SK-N-SH (cell line): ENCODE measurements at regions not wholly inside any gene's neighbourhood (a gene's known extent, or its start where the extent isn't known, plus 50 kb on each side); places are given as distances from the start of the nearest gene placed in this dataset.

ENCODE experiments used
- CTCF ChIA-PET: fragments of 300-600, 350-600 bp; formaldehyde crosslinking; extraction: SDS; loops from one replicate; lab custom pipeline; 2021; lab: Yijun Ruan, JAX
- POLR2A ChIA-PET: fragments of 350-600 bp; sonication (Branson Sonifier 250); formaldehyde crosslinking; extraction: SDS; loops from one replicate; lab custom pipeline; 2020; ENCODE audit warnings: antibody characterized with exemption, inconsistent platforms; lab: Yijun Ruan, JAX
- DNase-seq: peaks from one replicate; pipeline ENCODE4 v3.0.0; 2012
- H2AFZ ChIP-seq: fragments of 200-600 bp; sonication (generic); 2 replicates; pipeline ENCODE4 v1.8.1; 2016; ENCODE audit warnings: antibody characterized with exemption, mild to moderate bottlenecking, low read depth
- H3F3A ChIP-seq: fragments of 200-600 bp; sonication (generic); replicated peaks from 2 replicates; pipeline ENCODE3; 2016; ENCODE audit warnings: antibody characterized with exemption, mild to moderate bottlenecking; ENCODE audit not compliant: insufficient read depth
- H3K27ac ChIP-seq, 2 experiments: fragments of 200-500 bp in 1 of 2; fragments of 200-600 bp in 1 of 2; sonication (Bioruptor generic) in 1 of 2; sonication (generic), shearing (Covaris generic) in 1 of 2; 2 replicates each; pipeline versions ENCODE4 v1.5.1 to v1.6.1; 2014 to 2016; ENCODE audit warnings: low read depth in 2 of 2, inconsistent platforms in 1 of 2, low read length in 1 of 2, mild to moderate bottlenecking in 1 of 2, mixed read lengths in 1 of 2
- H3K27me3 ChIP-seq: fragments of 200-600 bp; sonication (generic), shearing (Covaris generic); 2 replicates; pipeline ENCODE4 v1.6.1; 2016; ENCODE audit warnings: mixed run types; ENCODE audit not compliant: insufficient read depth
- H3K36me3 ChIP-seq, 2 experiments: fragments of 200-500 bp in 1 of 2; fragments of 200-600 bp in 1 of 2; sonication (Bioruptor generic) in 1 of 2; sonication (generic) in 1 of 2; replicated peaks in 1 of 2; 2 replicates each; pipeline versions ENCODE3 to v1.5.1; 2014 to 2016; ENCODE audit warnings: low read length in 1 of 2, mild to moderate bottlenecking in 1 of 2; ENCODE audit not compliant: insufficient read depth in 2 of 2, control insufficient read depth in 1 of 2
- H3K4me1 ChIP-seq, 2 experiments: fragments of 200-500 bp in 1 of 2; fragments of 200-600 bp in 1 of 2; sonication (Bioruptor generic) in 1 of 2; sonication (generic), shearing (Covaris generic) in 1 of 2; 2 replicates each; pipeline versions ENCODE4 v1.5.1 to v1.6.1; 2014 to 2016; ENCODE audit warnings: low read depth in 1 of 2, low read length in 1 of 2, mixed run types in 1 of 2; ENCODE audit not compliant: insufficient read depth in 2 of 2, control insufficient read depth in 1 of 2
- H3K4me2 ChIP-seq: fragments of 200-600 bp; sonication (generic), shearing (Covaris generic); 2 replicates; pipeline ENCODE4 v1.6.1; 2017; ENCODE audit warnings: mixed run types
- H3K4me3 ChIP-seq, 2 experiments: fragments of 200-500 bp in 1 of 2; fragments of 200-600 bp in 1 of 2; sonication (Bioruptor generic) in 1 of 2; sonication (generic), shearing (Covaris generic) in 1 of 2; 2 replicates each; pipeline versions ENCODE4 v1.5.1 to v1.8.1; 2014 to 2016; ENCODE audit warnings: low read depth in 2 of 2, inconsistent platforms in 1 of 2, low read length in 1 of 2, mild to moderate bottlenecking in 1 of 2, mixed read lengths in 1 of 2, moderate library complexity in 1 of 2
- H3K79me2 ChIP-seq: fragments of 200-600 bp; sonication (generic); 2 replicates; pipeline ENCODE4 v1.8.1; 2017; ENCODE audit warnings: mild to moderate bottlenecking; ENCODE audit not compliant: insufficient read depth
- H3K9ac ChIP-seq: fragments of 200-600 bp; sonication (generic); 2 replicates; pipeline ENCODE4 v1.6.1; 2017; ENCODE audit warnings: mixed run types
- H3K9me2 ChIP-seq: fragments of 200-600 bp; sonication (generic); 2 replicates; pipeline ENCODE4 v1.6.1; 2017; ENCODE audit warnings: mixed run types
- H3K9me3 ChIP-seq: fragments of 200-600 bp; sonication (generic); 2 replicates; pipeline ENCODE4 v1.6.1; 2017; ENCODE audit warnings: mixed run types, mild to moderate bottlenecking, moderate library complexity
- H4K20me1 ChIP-seq: fragments of 200-600 bp; sonication (generic); 2 replicates; pipeline ENCODE4 v1.6.1; 2017; ENCODE audit warnings: mild to moderate bottlenecking, mixed run types; ENCODE audit not compliant: insufficient read depth
- ELF1 ChIP-seq: IDR thresholded peaks from 2 replicates; pipeline ENCODE4 v1.4.0; 2012
- EP300 ChIP-seq, 2 experiments: IDR thresholded peaks; 2 replicates each; pipeline versions ENCODE4 v1.4.0 to v1.6.1; 2012; ENCODE audit warnings: borderline replicate concordance in 1 of 2, low read depth in 1 of 2, low read length in 1 of 2
- EZH2phosphoT487 ChIP-seq: fragments of 200-600 bp; sonication (generic); IDR thresholded peaks from 2 replicates; pipeline ENCODE4 v1.6.1; 2017; ENCODE audit warnings: low read depth, mixed run types, mild to moderate bottlenecking, antibody characterized with exemption, moderate library complexity, borderline replicate concordance
- FOSL2 ChIP-seq: IDR thresholded peaks from 2 replicates; pipeline ENCODE4 v1.4.0; 2012; ENCODE audit warnings: low read depth, mild to moderate bottlenecking, moderate library complexity, borderline replicate concordance
- MEF2A ChIP-seq: IDR thresholded peaks from 2 replicates; pipeline ENCODE4 v1.4.0; 2012; ENCODE audit warnings: low read depth, borderline replicate concordance
- MXI1 ChIP-seq: IDR thresholded peaks from 2 replicates; pipeline ENCODE4 v1.6.1; 2012; ENCODE audit warnings: mild to moderate bottlenecking, low read depth, low read length, improper control_type of control experiment
- NFIC ChIP-seq: IDR thresholded peaks from 2 replicates; pipeline ENCODE4 v1.4.0; 2012; ENCODE audit warnings: borderline replicate concordance
- PBX3 ChIP-seq: IDR thresholded peaks from 2 replicates; pipeline ENCODE4; 2012
- RCOR1 ChIP-seq: fragments of 150-350 bp; IDR thresholded peaks from 2 replicates; pipeline ENCODE4 v1.6.1; 2017; ENCODE audit warnings: antibody characterized with exemption, low read length
- RFX5 ChIP-seq: IDR thresholded peaks from 2 replicates; pipeline ENCODE4 v1.6.1; 2012; ENCODE audit warnings: mild to moderate bottlenecking, improper control_type of control experiment, low read length
- RXRA ChIP-seq: IDR thresholded peaks from 2 replicates; pipeline ENCODE4 v1.4.0; 2012; ENCODE audit warnings: low read depth, mild to moderate bottlenecking, borderline replicate concordance
- SIN3A ChIP-seq: IDR thresholded peaks from 2 replicates; pipeline ENCODE4 v1.6.1; 2012; ENCODE audit warnings: low read depth, mild to moderate bottlenecking, low read length, moderate library complexity, borderline replicate concordance
- TCF12 ChIP-seq: IDR thresholded peaks from 2 replicates; pipeline ENCODE4 v1.4.0; 2012
- TEAD4 ChIP-seq: IDR thresholded peaks from 2 replicates; pipeline ENCODE4 v1.4.0; 2012; ENCODE audit warnings: mild to moderate bottlenecking, borderline replicate concordance; ENCODE audit not compliant: insufficient read depth
- YY1 ChIP-seq: IDR thresholded peaks from 2 replicates; pipeline ENCODE4 v1.4.0; 2012; ENCODE audit warnings: low read depth, mild to moderate bottlenecking
- WGBS: methylation state at CpG from one replicate; pipeline ENCODE4 v1.1.6; 2017; ENCODE audit warnings: low lambda C conversion rate; 5-methylcytosine and 5-hydroxymethylcytosine counted together
- TF ChIP-seq, protein P1 (sequence below): IDR thresholded peaks from 2 replicates; pipeline ENCODE4 v1.6.1; 2012; ENCODE audit warnings: mild to moderate bottlenecking, low read depth, low read length, moderate library complexity
- TF ChIP-seq, protein P2 (sequence below): fragments of 150-350 bp; IDR thresholded peaks from 2 replicates; pipeline ENCODE4 v1.6.1; 2016; ENCODE audit warnings: mild to moderate bottlenecking, low read depth, low read length

GRCh38 chr11:24124876-24125275 lies 372.0 kb upstream of the LUZP2 start:
- Histone ChIP-seq H3K4me3 (no peak overlapping the region), H3K9me3 (no peaks in the 10 kb centered on the region), H3K4me1 (no peaks in the 10 kb centered on the region), H4K20me1 (no peaks in the 10 kb centered on the region), H2AFZ (no peak overlapping the region), H3K36me3 (no peaks in the 10 kb centered on the region), H3K4me2 (no peak overlapping the region), H3K27ac (no peak overlapping the region), H3K9ac (no peak overlapping the region), H3K9me2 (no peaks in the 10 kb centered on the region), H3K79me2 (no peaks in the 10 kb centered on the region), H3F3A (no peaks in the 10 kb centered on the region), H3K27me3 (no peaks in the 10 kb centered on the region)
- POLR2A ChIA-PET = no interaction called here
- CTCF ChIA-PET = no interaction called here
- DNase-seq = no peak
- 55% methylated on average over 4 of the region's 4 CpGs for WGBS
- no peak for TF ChIP-seq RFX5
- no peak for TF ChIP-seq TCF12
- TF ChIP-seq NFIC = no peak
- TF ChIP-seq FOSL2 = no peak
- TF ChIP-seq SIN3A = no peak
- no peak for TF ChIP-seq ELF1
- no peak for TF ChIP-seq MEF2A
- no peak for TF ChIP-seq PBX3

GRCh38 chr11:24131698-24132097 lies 365.2 kb upstream of the LUZP2 start:
- H3K9ac ChIP-seq = no peak overlapping the region
- 0 out of 2 replicates have a peak, but pooled peaks cover 3% of the 10 kb centered on the region for H3K9me2 ChIP-seq
- ChIA-PET CTCF (no interaction called here), POLR2A (no interaction called here)
- no peaks in the 10 kb centered on the region for H3K79me2 ChIP-seq
- 80% methylated on average over 8 of the region's 8 CpGs for WGBS
- H3K4me3 ChIP-seq = no peak overlapping the region
- no peaks in the 10 kb centered on the region for H3K4me1 ChIP-seq
- no peak overlapping the region for H3K4me2 ChIP-seq
- no peak overlapping the region for H3K27ac ChIP-seq
- H3K9me3 ChIP-seq = no peaks in the 10 kb centered on the region
- no peak for DNase-seq
- no peak overlapping the region for H2AFZ ChIP-seq
- no peaks in the 10 kb centered on the region for H3F3A ChIP-seq
- no peaks in the 10 kb centered on the region for H4K20me1 ChIP-seq
- no peak for TF ChIP-seq ELF1
- TF ChIP-seq SIN3A = no peak
- no peaks in the 10 kb centered on the region for H3K36me3 ChIP-seq
- H3K27me3 ChIP-seq = no peaks in the 10 kb centered on the region

DNA sequence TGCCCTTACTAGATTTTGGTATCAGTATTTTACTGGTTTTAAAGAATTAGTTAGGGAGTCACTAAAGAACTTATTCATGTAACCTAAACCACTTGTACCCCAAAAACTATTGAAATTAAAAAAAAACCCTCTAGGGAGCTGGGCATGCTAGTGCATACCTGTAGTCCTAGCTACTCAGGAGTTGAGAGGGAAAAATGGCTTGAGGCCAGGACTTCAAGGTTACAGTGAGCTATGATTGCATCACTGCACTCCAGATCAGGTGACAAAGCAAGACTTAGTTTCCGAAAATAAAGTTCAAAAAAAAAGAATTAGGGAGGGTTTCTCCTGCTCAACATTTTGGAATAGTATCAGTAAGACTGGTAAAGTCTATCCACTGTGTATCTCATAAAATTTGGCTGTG lies 364.4 kb upstream of the LUZP2 start:
- WGBS = 27% methylated on average over 1 of the region's 1 CpG
- TF ChIP-seq PBX3 = no peak
- no peak for TF ChIP-seq MXI1
- no peak for TF ChIP-seq TEAD4
- TF ChIP-seq SIN3A = no peak
- no peak for TF ChIP-seq YY1
- no peak for TF ChIP-seq EP300 (IDR thresholded peaks at IDR 0.05; ENCODE audit: borderline replicate concordance in 1 of 2, low read depth in 1 of 2, low read length in 1 of 2)
- TF ChIP-seq, protein P1, sequence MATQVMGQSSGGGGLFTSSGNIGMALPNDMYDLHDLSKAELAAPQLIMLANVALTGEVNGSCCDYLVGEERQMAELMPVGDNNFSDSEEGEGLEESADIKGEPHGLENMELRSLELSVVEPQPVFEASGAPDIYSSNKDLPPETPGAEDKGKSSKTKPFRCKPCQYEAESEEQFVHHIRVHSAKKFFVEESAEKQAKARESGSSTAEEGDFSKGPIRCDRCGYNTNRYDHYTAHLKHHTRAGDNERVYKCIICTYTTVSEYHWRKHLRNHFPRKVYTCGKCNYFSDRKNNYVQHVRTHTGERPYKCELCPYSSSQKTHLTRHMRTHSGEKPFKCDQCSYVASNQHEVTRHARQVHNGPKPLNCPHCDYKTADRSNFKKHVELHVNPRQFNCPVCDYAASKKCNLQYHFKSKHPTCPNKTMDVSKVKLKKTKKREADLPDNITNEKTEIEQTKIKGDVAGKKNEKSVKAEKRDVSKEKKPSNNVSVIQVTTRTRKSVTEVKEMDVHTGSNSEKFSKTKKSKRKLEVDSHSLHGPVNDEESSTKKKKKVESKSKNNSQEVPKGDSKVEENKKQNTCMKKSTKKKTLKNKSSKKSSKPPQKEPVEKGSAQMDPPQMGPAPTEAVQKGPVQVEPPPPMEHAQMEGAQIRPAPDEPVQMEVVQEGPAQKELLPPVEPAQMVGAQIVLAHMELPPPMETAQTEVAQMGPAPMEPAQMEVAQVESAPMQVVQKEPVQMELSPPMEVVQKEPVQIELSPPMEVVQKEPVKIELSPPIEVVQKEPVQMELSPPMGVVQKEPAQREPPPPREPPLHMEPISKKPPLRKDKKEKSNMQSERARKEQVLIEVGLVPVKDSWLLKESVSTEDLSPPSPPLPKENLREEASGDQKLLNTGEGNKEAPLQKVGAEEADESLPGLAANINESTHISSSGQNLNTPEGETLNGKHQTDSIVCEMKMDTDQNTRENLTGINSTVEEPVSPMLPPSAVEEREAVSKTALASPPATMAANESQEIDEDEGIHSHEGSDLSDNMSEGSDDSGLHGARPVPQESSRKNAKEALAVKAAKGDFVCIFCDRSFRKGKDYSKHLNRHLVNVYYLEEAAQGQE = no peak
- TF ChIP-seq RXRA = no peak
- TF ChIP-seq RCOR1 = no peak
- TF ChIP-seq, protein P2, sequence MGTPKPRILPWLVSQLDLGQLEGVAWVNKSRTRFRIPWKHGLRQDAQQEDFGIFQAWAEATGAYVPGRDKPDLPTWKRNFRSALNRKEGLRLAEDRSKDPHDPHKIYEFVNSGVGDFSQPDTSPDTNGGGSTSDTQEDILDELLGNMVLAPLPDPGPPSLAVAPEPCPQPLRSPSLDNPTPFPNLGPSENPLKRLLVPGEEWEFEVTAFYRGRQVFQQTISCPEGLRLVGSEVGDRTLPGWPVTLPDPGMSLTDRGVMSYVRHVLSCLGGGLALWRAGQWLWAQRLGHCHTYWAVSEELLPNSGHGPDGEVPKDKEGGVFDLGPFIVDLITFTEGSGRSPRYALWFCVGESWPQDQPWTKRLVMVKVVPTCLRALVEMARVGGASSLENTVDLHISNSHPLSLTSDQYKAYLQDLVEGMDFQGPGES = no peak
- no peak for TF ChIP-seq EZH2phosphoT487

More for the DNA sequence above, 364.4 kb upstream of the LUZP2 start:
- Histone ChIP-seq H3K4me2 (no peak overlapping the region), H3K9me3 (no peaks in the 10 kb centered on the region), H2AFZ (no peak overlapping the region), H3K9me2 (0 out of 2 replicates have a peak, but pooled peaks cover 3% of the 10 kb centered on the region), H4K20me1 (no peaks in the 10 kb centered on the region), H3K4me3 (no peak overlapping the region), H3K27ac (no peak overlapping the region), H3K27me3 (no peaks in the 10 kb centered on the region), H3K4me1 (no peaks in the 10 kb centered on the region), H3K79me2 (no peaks in the 10 kb centered on the region), H3K36me3 (no peaks in the 10 kb centered on the region), H3F3A (no peaks in the 10 kb centered on the region), H3K9ac (no peak overlapping the region)
- ChIA-PET CTCF (no interaction called here), POLR2A (no interaction called here)
- no peak for DNase-seq
